A549 (cell line): ENCODE measurements at regions not wholly inside any gene's neighbourhood (a gene's known extent, or its start where the extent isn't known, plus 50 kb on each side); places are given as distances from the start of the nearest gene placed in this dataset.
A peak's percentile ranks its signal among the peaks of the same experiment; 100 is the strongest.

ENCODE experiments used
- ATAC-seq, 2 experiments: fragments of 200-7000 bp in 1 of 2; fragments of >200 bp in 1 of 2; cut with Nextera tagmentation in 1 of 2; cut with Tn5 transposase in 1 of 2; 3 replicates each; pipeline versions ENCODE4 v1.8.0 to v1.9.1; 2018 to 2020; ENCODE audit warnings: mild to moderate bottlenecking in 1 of 2, moderate library complexity in 1 of 2
- CTCF ChIA-PET: fragments of 300-600 bp; sonication (Branson Sonifier 250); formaldehyde crosslinking; extraction: SDS; loops from one replicate; lab custom pipeline; 2021; ENCODE audit warnings: antibody characterized with exemption, inconsistent platforms; lab: Yijun Ruan, JAX
- POLR2A ChIA-PET: fragments of 350-600 bp; formaldehyde crosslinking; extraction: SDS; loops from one replicate; lab custom pipeline; 2021; ENCODE audit warnings: antibody characterized with exemption, inconsistent platforms; lab: Yijun Ruan, JAX
- DNase-seq, 2 experiments: peaks; one replicate each; pipeline versions ENCODE4 v3.0.0 to v3.0.0-alpha.2; 2011 to 2016; ENCODE audit warnings: low read depth in 1 of 2, low spot score in 1 of 2
- FAIRE-seq: peaks from 2 replicates; lab custom pipeline; 2011; peaks lifted over from hg19 to GRCh38; lab: Jason Lieb, UNC
- H3K27ac ChIP-seq, 2 experiments: fragments of >200 bp; sonication (Bioruptor Twin); formaldehyde crosslinking; 3 replicates each; pipeline ENCODE4 v1.5.1; 2016 to 2017
- H3K4me1 ChIP-seq: fragments of >200 bp; sonication (Bioruptor Twin); formaldehyde crosslinking; 3 replicates; pipeline ENCODE4 v1.6.1; 2016
- H3K4me2 ChIP-seq: fragments of >200 bp; sonication (Bioruptor Twin); formaldehyde crosslinking; 3 replicates; pipeline ENCODE4 v1.6.1; 2016
- H3K4me3 ChIP-seq: fragments of >200 bp; sonication (Bioruptor Twin); formaldehyde crosslinking; 3 replicates; pipeline ENCODE4 v1.5.1; 2016
- H3K9me3 ChIP-seq: fragments of >200 bp; sonication (Bioruptor Twin); formaldehyde crosslinking; 3 replicates; pipeline ENCODE4 v1.6.1; 2016
- BHLHE40 ChIP-seq: IDR thresholded peaks from 2 replicates; pipeline ENCODE4 v1.6.1; 2012; ENCODE audit warnings: low read depth, low read length, inconsistent platforms
- CEBPB ChIP-seq, 2 experiments: fragments of >200 bp in 1 of 2; sonication (Bioruptor Twin) in 1 of 2; formaldehyde crosslinking in 1 of 2; IDR thresholded peaks; 2 replicates each; pipeline ENCODE4 v1.6.1; 2012 to 2016
- CHD4 ChIP-seq: fragments of 200-600 bp; sonication (generic); IDR thresholded peaks from 2 replicates; pipeline ENCODE4 v1.6.1; 2016; ENCODE audit warnings: antibody characterized with exemption, mild to moderate bottlenecking, borderline replicate concordance
- EHF ChIP-seq: fragments of 250-450 bp; sonication (Bioruptor Pico); IDR thresholded peaks from 2 replicates; pipeline ENCODE4 v1.5.0; 2020; ENCODE audit warnings: mild to moderate bottlenecking
- ESRRA ChIP-seq: fragments of 150-350 bp; IDR thresholded peaks from 2 replicates; pipeline ENCODE4 v1.6.1; 2014; ENCODE audit warnings: mild to moderate bottlenecking, low read length, borderline replicate concordance
- HDAC2 ChIP-seq: fragments of 200-600 bp; sonication (generic); IDR thresholded peaks from 2 replicates; pipeline ENCODE4 v1.6.1; 2016
- HOXB5 ChIP-seq: fragments of 250-450 bp; sonication (Bioruptor Pico); IDR thresholded peaks from 2 replicates; pipeline ENCODE4 v1.5.0; 2020; ENCODE audit warnings: mild to moderate bottlenecking, moderate library complexity
- MAFK ChIP-seq: fragments of 450-650 bp; IDR thresholded peaks from 2 replicates; pipeline ENCODE4 v1.6.1; 2014; ENCODE audit not compliant: partially characterized antibody
- MAZ ChIP-seq: fragments of 150-350 bp; IDR thresholded peaks from 2 replicates; pipeline ENCODE4 v1.6.1; 2014; ENCODE audit warnings: antibody characterized with exemption, low read depth, low read length, borderline replicate concordance
- NFE2L2 ChIP-seq: fragments of 150-350 bp; conservative IDR thresholded peaks from 2 replicates; pipeline ENCODE4 v1.6.1; 2014; ENCODE audit warnings: low read length
- NPAS2 ChIP-seq: fragments of 250-450 bp; sonication (Bioruptor Pico); IDR thresholded peaks from 2 replicates; pipeline ENCODE4 v1.8.0; 2022; ENCODE audit warnings: mild to moderate bottlenecking, moderate library complexity, borderline replicate concordance
- NR3C1 ChIP-seq: fragments of >200 bp; sonication (Bioruptor Twin); formaldehyde crosslinking; IDR thresholded peaks from 3 replicates; pipeline ENCODE4 v1.6.1; 2017
- POLR2A ChIP-seq: IDR thresholded peaks from 2 replicates; pipeline ENCODE4 v1.6.1; 2012; ENCODE audit warnings: mild to moderate bottlenecking, low read length
- RNF2 ChIP-seq: fragments of 200-600 bp; sonication (generic); IDR thresholded peaks from 2 replicates; pipeline ENCODE4 v1.6.1; 2016; ENCODE audit warnings: low read depth, mild to moderate bottlenecking, antibody characterized with exemption, moderate library complexity, borderline replicate concordance
- ZC3H11A ChIP-seq: fragments of 450-650 bp; IDR thresholded peaks from 2 replicates; pipeline ENCODE4 v1.6.1; 2014; ENCODE audit warnings: antibody characterized with exemption, mild to moderate bottlenecking
- ZFP36 ChIP-seq: fragments of 450-650 bp; IDR thresholded peaks from 2 replicates; pipeline ENCODE4 v1.6.1; 2014; ENCODE audit warnings: borderline replicate concordance; ENCODE audit not compliant: partially characterized antibody
- ZSCAN20 ChIP-seq: fragments of 250-450 bp; sonication (Bioruptor Pico); IDR thresholded peaks from 2 replicates; pipeline ENCODE4 v1.8.0; 2022; ENCODE audit warnings: mild to moderate bottlenecking, moderate library complexity
- WGBS: methylation state at CpG from one replicate; pipeline ENCODE4 v1.1.6; 2017; ENCODE audit errors: missing lambda C conversion rate; 5-methylcytosine and 5-hydroxymethylcytosine counted together
- TF ChIP-seq, protein P1 (sequence below): IDR thresholded peaks from 2 replicates; pipeline ENCODE4 v1.6.1; 2012; ENCODE audit warnings: low read depth, borderline replicate concordance
- TF ChIP-seq, protein P2 (sequence below): fragments of 150-350 bp; IDR thresholded peaks from 2 replicates; pipeline ENCODE4 v1.6.1; 2014; ENCODE audit warnings: low read depth, mild to moderate bottlenecking, low read length
- TF ChIP-seq, protein P3 (sequence below): fragments of 250-450 bp; sonication (Bioruptor Pico); IDR thresholded peaks from 2 replicates; pipeline ENCODE4 v1.5.0; 2021; ENCODE audit warnings: mild to moderate bottlenecking, moderate library complexity, borderline replicate concordance
- TF ChIP-seq, protein P4 (sequence below): IDR thresholded peaks from 2 replicates; pipeline ENCODE4 v1.6.1; 2012
- TF ChIP-seq, protein P5 (sequence below): fragments of >200 bp; sonication (Bioruptor Twin); formaldehyde crosslinking; IDR thresholded peaks from 2 replicates; pipeline ENCODE4 v1.6.1; 2016

DNA sequence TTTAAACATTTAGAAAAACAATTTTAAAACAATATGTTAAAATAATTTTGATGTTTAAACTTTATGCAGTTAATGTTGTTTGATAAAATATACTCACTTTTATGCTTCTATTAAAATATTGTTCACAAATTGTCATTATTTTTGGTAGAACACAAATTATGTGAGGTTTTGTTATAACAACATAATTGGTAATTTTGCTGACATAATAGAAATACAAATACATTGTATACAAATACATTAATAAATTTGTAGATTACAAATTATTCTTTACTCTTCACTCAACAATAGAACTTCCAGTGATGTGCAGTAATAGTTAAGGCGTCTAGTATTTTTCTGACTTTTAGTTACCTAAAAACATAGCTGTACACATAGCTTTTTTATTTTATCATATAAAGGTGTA, 1472.4 kb upstream of the ADGRL3 start:
- WGBS, result 73% methylated on average over 1 of the region's 1 CpG
- no peaks in the 10 kb centered on the region for H3K9me3 ChIP-seq
- TF ChIP-seq NFE2L2 (no peak), ESRRA (no peak), MAFK (peak; percentile 43)
- FAIRE-seq (no peak), DNase-seq (no peak), ATAC-seq (no peak)
- ChIA-PET POLR2A (no interaction called here), CTCF (no interaction called here)
- H3K4me3 ChIP-seq, result no peak overlapping the region
- no peaks in the 10 kb centered on the region for H3K4me1 ChIP-seq
- no peak overlapping the region for H3K27ac ChIP-seq
- no peak overlapping the region for H3K4me2 ChIP-seq

DNA sequence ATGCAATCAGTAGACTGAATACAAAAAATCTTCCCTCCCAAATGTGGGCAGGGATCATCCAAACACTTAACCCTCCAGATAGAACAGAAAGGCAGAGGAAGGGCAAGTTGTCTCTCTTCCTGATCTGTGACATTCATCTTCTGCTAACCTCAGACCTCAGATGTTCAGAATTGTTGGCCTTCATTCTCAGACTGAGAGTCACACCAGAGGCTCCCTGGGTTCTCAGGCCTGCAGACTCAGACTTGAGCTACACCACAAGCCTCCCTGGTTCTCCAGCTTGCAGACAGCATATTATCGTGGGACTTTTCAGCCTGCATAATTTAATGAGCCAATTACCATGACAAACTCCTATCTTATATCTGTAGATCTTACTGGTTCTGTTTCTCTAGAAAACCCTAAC, 1471.6 kb upstream of the ADGRL3 start:
- ATAC-seq, result no peak
- WGBS, result 0% methylated on average over 1 of the region's 1 CpG
- H3K27ac ChIP-seq, result no peak overlapping the region
- POLR2A ChIA-PET, result no interaction called here
- no peak for FAIRE-seq
- H3K4me1 ChIP-seq, result no peaks in the 10 kb centered on the region
- no peak for DNase-seq
- H3K4me3 ChIP-seq, result no peak overlapping the region
- no peaks in the 10 kb centered on the region for H3K9me3 ChIP-seq
- CTCF ChIA-PET, result no interaction called here
- no peak for TF ChIP-seq CEBPB (IDR thresholded peaks at IDR 0.05)
- TF ChIP-seq HDAC2, result no peak
- TF ChIP-seq, protein P1, sequence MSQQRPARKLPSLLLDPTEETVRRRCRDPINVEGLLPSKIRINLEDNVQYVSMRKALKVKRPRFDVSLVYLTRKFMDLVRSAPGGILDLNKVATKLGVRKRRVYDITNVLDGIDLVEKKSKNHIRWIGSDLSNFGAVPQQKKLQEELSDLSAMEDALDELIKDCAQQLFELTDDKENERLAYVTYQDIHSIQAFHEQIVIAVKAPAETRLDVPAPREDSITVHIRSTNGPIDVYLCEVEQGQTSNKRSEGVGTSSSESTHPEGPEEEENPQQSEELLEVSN, result no peak
- TF ChIP-seq HOXB5 (CRISPR knock-in tag), result no peak
- TF ChIP-seq NR3C1, result no peak
- no peak for TF ChIP-seq EHF
- TF ChIP-seq BHLHE40, result no peak
- TF ChIP-seq, protein P2, sequence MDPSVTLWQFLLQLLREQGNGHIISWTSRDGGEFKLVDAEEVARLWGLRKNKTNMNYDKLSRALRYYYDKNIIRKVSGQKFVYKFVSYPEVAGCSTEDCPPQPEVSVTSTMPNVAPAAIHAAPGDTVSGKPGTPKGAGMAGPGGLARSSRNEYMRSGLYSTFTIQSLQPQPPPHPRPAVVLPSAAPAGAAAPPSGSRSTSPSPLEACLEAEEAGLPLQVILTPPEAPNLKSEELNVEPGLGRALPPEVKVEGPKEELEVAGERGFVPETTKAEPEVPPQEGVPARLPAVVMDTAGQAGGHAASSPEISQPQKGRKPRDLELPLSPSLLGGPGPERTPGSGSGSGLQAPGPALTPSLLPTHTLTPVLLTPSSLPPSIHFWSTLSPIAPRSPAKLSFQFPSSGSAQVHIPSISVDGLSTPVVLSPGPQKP, result no peak
- TF ChIP-seq MAZ, result no peak
- TF ChIP-seq POLR2A, result no peak
- TF ChIP-seq, protein P3, sequence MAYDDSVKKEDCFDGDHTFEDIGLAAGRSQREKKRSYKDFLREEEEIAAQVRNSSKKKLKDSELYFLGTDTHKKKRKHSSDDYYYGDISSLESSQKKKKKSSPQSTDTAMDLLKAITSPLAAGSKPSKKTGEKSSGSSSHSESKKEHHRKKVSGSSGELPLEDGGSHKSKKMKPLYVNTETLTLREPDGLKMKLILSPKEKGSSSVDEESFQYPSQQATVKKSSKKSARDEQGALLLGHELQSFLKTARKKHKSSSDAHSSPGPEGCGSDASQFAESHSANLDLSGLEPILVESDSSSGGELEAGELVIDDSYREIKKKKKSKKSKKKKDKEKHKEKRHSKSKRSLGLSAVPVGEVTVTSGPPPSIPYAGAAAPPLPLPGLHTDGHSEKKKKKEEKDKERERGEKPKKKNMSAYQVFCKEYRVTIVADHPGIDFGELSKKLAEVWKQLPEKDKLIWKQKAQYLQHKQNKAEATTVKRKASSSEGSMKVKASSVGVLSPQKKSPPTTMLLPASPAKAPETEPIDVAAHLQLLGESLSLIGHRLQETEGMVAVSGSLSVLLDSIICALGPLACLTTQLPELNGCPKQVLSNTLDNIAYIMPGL (CRISPR knock-in tag), result no peak
- no peak for TF ChIP-seq NFE2L2
- no peak for TF ChIP-seq CHD4
- TF ChIP-seq ZFP36, result no peak
- TF ChIP-seq, all 56 proteins: peak for 0
- no peak overlapping the region for H3K4me2 ChIP-seq

DNA sequence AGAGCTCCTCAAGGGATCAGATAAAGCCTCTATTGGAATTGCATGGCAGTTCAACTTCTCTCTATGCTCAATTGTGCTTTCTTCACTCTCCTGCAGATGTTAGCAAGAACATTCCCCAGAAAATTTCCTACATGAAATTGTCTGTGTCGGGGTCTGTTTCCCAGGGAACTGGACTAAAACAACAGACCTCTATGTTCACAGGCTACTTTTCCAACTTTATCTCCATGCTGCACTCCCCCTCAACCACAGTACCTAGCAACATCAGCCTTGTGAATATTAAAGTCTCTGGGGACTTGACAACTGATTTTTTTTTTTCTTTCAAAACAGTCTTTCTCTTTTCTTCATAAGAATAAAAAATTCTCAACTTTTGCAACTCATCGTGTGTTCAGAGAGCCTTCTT, 1470.8 kb upstream of the ADGRL3 start:
- no peak overlapping the region for H3K4me2 ChIP-seq
- H3K9me3 ChIP-seq, result no peaks in the 10 kb centered on the region
- H3K4me1 ChIP-seq, result no peaks in the 10 kb centered on the region
- CTCF ChIA-PET, result no interaction called here
- no peak overlapping the region for H3K4me3 ChIP-seq
- no peak overlapping the region for H3K27ac ChIP-seq
- TF ChIP-seq, protein P4, sequence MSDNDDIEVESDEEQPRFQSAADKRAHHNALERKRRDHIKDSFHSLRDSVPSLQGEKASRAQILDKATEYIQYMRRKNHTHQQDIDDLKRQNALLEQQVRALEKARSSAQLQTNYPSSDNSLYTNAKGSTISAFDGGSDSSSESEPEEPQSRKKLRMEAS, result no peak
- TF ChIP-seq, protein P5, sequence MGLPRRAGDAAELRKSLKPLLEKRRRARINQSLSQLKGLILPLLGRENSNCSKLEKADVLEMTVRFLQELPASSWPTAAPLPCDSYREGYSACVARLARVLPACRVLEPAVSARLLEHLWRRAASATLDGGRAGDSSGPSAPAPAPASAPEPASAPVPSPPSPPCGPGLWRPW, result no peak
- TF ChIP-seq RNF2 (no peak), ZC3H11A (no peak), ZSCAN20 (CRISPR knock-in tag) (no peak), NPAS2 (CRISPR knock-in tag) (no peak), CHD4 (no peak)
- TF ChIP-seq, protein P2, result no peak
- FAIRE-seq, result no peak
- POLR2A ChIA-PET, result no interaction called here
- DNase-seq, result no peak
- no peak for ATAC-seq
- WGBS, result 13% methylated on average over 2 of the region's 2 CpGs
